ENCODE measurements at regions not wholly inside any gene's neighbourhood (a gene's known extent, or its start where the extent isn't known, plus 50 kb on each side); places are given as distances from the start of the nearest gene placed in this dataset.

GRCh38 chr12:125610971-125611370 is 545.7 kb downstream of the AACS start:
- DNase-seq (ENCODE audit: low spot score) = no peak
- no peak for TF ChIP-seq CTCF (IDR thresholded peaks at IDR 0.05; ENCODE audit: extremely low read depth, insufficient read depth, missing control alignments)
- in situ Hi-C loops (cut with MboI; ENCODE audit: low pct_unique_long_range_greater_than_20kb, low sequenced_read_pairs, unreplicated experiment) = no loop called here

- in situ Hi-C loops (cut with MboI; ENCODE audit: low pct_unique_long_range_greater_than_20kb, low sequenced_read_pairs, unreplicated experiment) = no loop called here
- no peak for TF ChIP-seq CTCF (IDR thresholded peaks at IDR 0.05; ENCODE audit: extremely low read depth, insufficient read depth, missing control alignments)
- DNase-seq (ENCODE audit: low spot score) = no peak
These were observed 548.8 kb downstream of the AACS start for GRCh38 chr12:125614058-125614457.

GRCh38 chr12:125619723-125620122 is 554.5 kb downstream of the AACS start:
- no peak for TF ChIP-seq CTCF (IDR thresholded peaks at IDR 0.05; ENCODE audit: extremely low read depth, insufficient read depth, missing control alignments)
- in situ Hi-C loops (cut with MboI; ENCODE audit: low pct_unique_long_range_greater_than_20kb, low sequenced_read_pairs, unreplicated experiment) = no loop called here
- no peak for DNase-seq (ENCODE audit: low spot score)

GRCh38 chr12:125633686-125634085 is 568.5 kb downstream of the AACS start:
- in situ Hi-C loops (cut with MboI; ENCODE audit: low pct_unique_long_range_greater_than_20kb, low sequenced_read_pairs, unreplicated experiment) = no loop called here
- no peak for TF ChIP-seq CTCF (IDR thresholded peaks at IDR 0.05; ENCODE audit: extremely low read depth, insufficient read depth, missing control alignments)
- no peak for DNase-seq (ENCODE audit: low spot score)

- no peak for DNase-seq (ENCODE audit: low spot score)
- no peak for TF ChIP-seq CTCF (IDR thresholded peaks at IDR 0.05; ENCODE audit: extremely low read depth, insufficient read depth, missing control alignments)
- in situ Hi-C loops (cut with MboI; ENCODE audit: low pct_unique_long_range_greater_than_20kb, low sequenced_read_pairs, unreplicated experiment) = no loop called here
These were observed 569.6 kb downstream of the AACS start for GRCh38 chr12:125634813-125635212.

- no peak for DNase-seq (ENCODE audit: low spot score)
- in situ Hi-C loops (cut with MboI; ENCODE audit: low pct_unique_long_range_greater_than_20kb, low sequenced_read_pairs, unreplicated experiment) = no loop called here
- no peak for TF ChIP-seq CTCF (IDR thresholded peaks at IDR 0.05; ENCODE audit: extremely low read depth, insufficient read depth, missing control alignments)
These were observed 574.6 kb downstream of the AACS start for GRCh38 chr12:125639826-125640225.

- no peak for TF ChIP-seq CTCF (IDR thresholded peaks at IDR 0.05; ENCODE audit: extremely low read depth, insufficient read depth, missing control alignments)
- no peak for DNase-seq (ENCODE audit: low spot score)
- in situ Hi-C loops (cut with MboI; ENCODE audit: low pct_unique_long_range_greater_than_20kb, low sequenced_read_pairs, unreplicated experiment) = no loop called here
These were observed 577.8 kb downstream of the AACS start for GRCh38 chr12:125643055-125643454.

Data from GM13977 (cell line).